Thoracic aorta (tissue), 2 donors: ENCODE measurements at regions not wholly inside any gene's neighbourhood (a gene's known extent, or its start where the extent isn't known, plus 50 kb on each side); places are given as distances from the start of the nearest gene placed in this dataset.

Experiments used
- ATAC-seq: fragments of 150-250 bp; one replicate; pipeline ENCODE4 v1.8.0; 2017; ENCODE audit warnings: low read depth; ENCODE audit not compliant: insufficient number of reproducible peaks, low FRiP score
- DNase-seq: peaks from one replicate; pipeline ENCODE4 v3.0.0-alpha.2; 2020; ENCODE audit warnings: low spot score
- H3K27ac ChIP-seq, 2 donors: fragments of 200-600 bp; sonication (generic); 1 replicate in 1 of 2; 2 replicates in 1 of 2; pipeline ENCODE4 v1.5.1; 2016; ENCODE audit warnings: mild to moderate bottlenecking in 2 of 2, moderate library complexity in 2 of 2
- H3K27me3 ChIP-seq: fragments of 200-600 bp; sonication (generic); replicated peaks from 2 replicates; pipeline ENCODE4 v1.6.0; 2016; ENCODE audit warnings: mild to moderate bottlenecking; ENCODE audit not compliant: insufficient read depth
- H3K36me3 ChIP-seq: fragments of 200-600 bp; sonication (generic); one replicate; pipeline ENCODE4 v1.5.1; 2016
- H3K4me1 ChIP-seq, 2 donors: fragments of 200-600 bp; sonication (generic); 1 replicate in 1 of 2; 2 replicates in 1 of 2; pipeline versions ENCODE4 v1.5.1 to v1.6.0; 2016; ENCODE audit warnings: low read depth in 2 of 2, mild to moderate bottlenecking in 1 of 2; ENCODE audit not compliant: control insufficient read depth in 1 of 2
- H3K4me3 ChIP-seq: fragments of 200-600 bp; sonication (generic); 2 replicates; pipeline ENCODE4 v1.5.1; 2016; ENCODE audit warnings: mild to moderate bottlenecking
- H3K9me3 ChIP-seq: fragments of 200-600 bp; sonication (generic); 2 replicates; pipeline ENCODE4 v1.5.1; 2016
- TF ChIP-seq, protein P1 (sequence below): fragments of 200-600 bp; sonication (generic); IDR thresholded peaks from one replicate; pipeline ENCODE4 v1.5.1; 2019; ENCODE audit warnings: antibody characterized with exemption

DNA sequence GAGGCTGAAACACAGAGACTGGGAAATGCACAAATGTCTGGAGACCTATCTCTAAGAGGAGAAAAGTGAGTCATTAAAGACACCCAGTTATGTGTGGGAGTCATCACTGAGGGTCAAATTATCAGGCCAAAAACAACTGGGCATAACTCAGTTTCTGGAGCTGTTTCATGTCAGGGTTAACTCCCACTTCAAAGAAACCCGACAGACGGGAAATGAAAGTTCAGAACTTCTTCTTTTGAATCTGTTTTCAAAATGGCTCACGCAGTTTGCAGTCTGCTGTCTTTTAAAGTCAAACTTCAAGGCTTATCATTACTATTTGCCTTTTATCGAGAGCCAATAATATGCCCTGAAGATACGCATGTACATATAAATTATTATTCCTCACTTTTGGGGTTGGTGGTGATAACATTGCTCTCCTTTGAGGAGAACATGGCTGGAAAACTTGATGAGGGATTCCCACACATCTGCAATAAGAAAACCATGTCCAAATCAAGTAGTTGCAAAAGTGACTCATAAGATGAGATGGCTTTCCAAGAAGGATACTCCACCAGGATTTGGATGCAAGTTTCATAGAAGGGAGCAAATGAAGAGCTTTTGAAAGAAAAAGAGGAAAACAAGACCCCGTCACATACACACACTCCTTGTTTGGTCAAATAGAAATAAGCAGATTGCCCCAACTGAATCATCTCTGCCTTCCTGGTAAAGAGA is 341.4 kb downstream of the ADAMTS20 start:
- Histone ChIP-seq H3K27ac (no peak overlapping the region), H3K4me1 (no peaks in the 10 kb centered on the region), H3K36me3 (no peaks in the 10 kb centered on the region), H3K27me3 (no peaks in the 10 kb centered on the region), H3K9me3 (no peaks in the 10 kb centered on the region), H3K4me3 (no peak overlapping the region)
- TF ChIP-seq, protein P1, sequence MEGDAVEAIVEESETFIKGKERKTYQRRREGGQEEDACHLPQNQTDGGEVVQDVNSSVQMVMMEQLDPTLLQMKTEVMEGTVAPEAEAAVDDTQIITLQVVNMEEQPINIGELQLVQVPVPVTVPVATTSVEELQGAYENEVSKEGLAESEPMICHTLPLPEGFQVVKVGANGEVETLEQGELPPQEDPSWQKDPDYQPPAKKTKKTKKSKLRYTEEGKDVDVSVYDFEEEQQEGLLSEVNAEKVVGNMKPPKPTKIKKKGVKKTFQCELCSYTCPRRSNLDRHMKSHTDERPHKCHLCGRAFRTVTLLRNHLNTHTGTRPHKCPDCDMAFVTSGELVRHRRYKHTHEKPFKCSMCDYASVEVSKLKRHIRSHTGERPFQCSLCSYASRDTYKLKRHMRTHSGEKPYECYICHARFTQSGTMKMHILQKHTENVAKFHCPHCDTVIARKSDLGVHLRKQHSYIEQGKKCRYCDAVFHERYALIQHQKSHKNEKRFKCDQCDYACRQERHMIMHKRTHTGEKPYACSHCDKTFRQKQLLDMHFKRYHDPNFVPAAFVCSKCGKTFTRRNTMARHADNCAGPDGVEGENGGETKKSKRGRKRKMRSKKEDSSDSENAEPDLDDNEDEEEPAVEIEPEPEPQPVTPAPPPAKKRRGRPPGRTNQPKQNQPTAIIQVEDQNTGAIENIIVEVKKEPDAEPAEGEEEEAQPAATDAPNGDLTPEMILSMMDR: no peak
- DNase-seq (no peak), ATAC-seq (no peak)

DNA sequence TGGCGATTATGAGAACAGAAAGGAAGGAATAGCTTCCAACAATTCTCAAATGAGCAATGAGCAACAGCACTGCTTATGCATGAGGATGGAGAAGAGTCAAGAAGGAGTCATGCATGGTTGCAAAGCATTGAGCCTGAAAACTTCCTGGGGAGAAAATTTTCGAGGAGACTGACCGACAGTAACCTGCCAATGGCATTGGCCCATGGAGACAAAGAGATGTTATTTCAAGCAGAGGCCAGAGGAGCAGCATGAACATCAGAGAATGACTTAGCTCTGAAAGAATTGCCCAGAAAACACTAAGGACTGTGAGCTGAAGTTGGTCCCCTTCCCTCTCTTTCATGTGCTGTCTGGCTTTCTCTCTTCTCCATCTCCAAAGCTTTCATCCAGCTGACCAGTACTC is 343.4 kb downstream of the ADAMTS20 start:
- Histone ChIP-seq H3K27ac (no peak overlapping the region), H3K4me3 (no peak overlapping the region), H3K4me1 (no peaks in the 10 kb centered on the region), H3K9me3 (no peaks in the 10 kb centered on the region), H3K36me3 (no peaks in the 10 kb centered on the region), H3K27me3 (no peaks in the 10 kb centered on the region)
- TF ChIP-seq, protein P1: no peak
- no peak for DNase-seq
- ATAC-seq: no peak

DNA sequence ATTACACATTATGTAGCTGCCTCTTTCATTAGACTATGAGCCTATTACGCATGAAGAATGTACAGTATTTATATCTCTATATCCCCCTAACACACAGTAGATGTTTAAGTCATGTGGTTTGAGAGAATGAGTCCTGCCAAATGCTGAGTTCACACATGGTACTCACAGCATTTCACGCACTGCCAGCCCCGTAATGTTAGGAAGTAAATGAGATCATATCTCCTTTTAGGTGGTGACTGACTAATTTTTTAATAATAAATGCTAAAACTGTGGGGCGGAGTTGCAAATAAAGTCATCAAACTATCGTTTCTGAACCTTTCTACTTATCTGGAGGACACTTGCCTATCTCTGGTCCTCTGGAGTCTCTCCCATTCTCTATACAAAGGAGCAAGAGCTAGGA is 343.8 kb downstream of the ADAMTS20 start:
- no peaks in the 10 kb centered on the region for H3K36me3 ChIP-seq
- TF ChIP-seq, protein P1: no peak
- H3K27me3 ChIP-seq: no peaks in the 10 kb centered on the region
- no peaks in the 10 kb centered on the region for H3K4me1 ChIP-seq
- H3K27ac ChIP-seq: no peak overlapping the region
- no peaks in the 10 kb centered on the region for H3K9me3 ChIP-seq
- no peak overlapping the region for H3K4me3 ChIP-seq
- ATAC-seq (no peak), DNase-seq (no peak)

DNA sequence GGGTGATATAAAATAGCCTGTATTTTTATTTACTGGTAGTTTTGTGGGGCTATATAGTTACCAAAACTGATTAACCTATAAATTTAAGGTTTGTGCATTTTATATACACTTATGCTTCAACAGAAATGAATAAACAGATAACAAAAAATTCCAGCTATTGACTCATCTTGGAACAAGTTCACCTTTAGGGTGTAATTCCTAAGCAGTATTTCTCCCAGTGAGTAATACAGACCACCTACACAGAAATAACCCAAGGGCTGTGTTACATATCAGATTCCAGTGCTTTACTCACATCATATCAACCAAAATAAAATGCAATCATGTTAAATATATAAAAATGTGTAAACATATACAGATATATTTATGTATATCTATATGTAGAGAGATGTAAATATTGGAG is 345.6 kb downstream of the ADAMTS20 start:
- no peak for ATAC-seq

DNA sequence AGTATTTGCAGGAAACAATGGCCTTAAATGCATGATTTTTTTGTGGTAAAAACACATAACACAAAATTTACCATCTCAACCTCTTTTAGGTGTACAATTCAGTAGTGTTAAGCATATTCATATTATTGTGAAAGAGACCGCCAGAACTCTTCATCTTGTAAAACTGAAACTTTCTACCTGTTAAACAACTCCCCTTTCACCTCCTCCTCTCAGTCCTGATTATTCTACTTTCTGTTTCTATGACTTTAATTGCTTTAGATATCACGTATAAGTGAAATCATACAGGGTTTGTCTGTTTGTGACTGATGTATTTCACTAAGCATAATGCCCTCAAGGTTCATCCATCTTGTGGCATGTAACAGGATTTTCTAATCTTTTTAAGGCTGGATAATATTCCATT is 353.4 kb downstream of the ADAMTS20 start:
- Histone ChIP-seq H3K4me3 (no peak overlapping the region), H3K27me3 (no peaks in the 10 kb centered on the region), H3K36me3 (no peaks in the 10 kb centered on the region), H3K27ac (no peak overlapping the region), H3K9me3 (no peaks in the 10 kb centered on the region), H3K4me1 (no peaks in the 10 kb centered on the region)
- no peak for ATAC-seq
- no peak for DNase-seq
- TF ChIP-seq, protein P1: no peak

More for the DNA sequence above, 345.6 kb downstream of the ADAMTS20 start:
- Histone ChIP-seq H3K4me3 (no peak overlapping the region), H3K36me3 (no peaks in the 10 kb centered on the region), H3K27me3 (no peaks in the 10 kb centered on the region), H3K9me3 (no peaks in the 10 kb centered on the region), H3K27ac (no peak overlapping the region), H3K4me1 (no peaks in the 10 kb centered on the region)
- TF ChIP-seq, protein P1: no peak
- no peak for DNase-seq
